Neural progenitor cell (in vitro differentiated cells): ENCODE measurements at regions not wholly inside any gene's neighbourhood (a gene's known extent, or its start where the extent isn't known, plus 50 kb on each side); places are given as distances from the start of the nearest gene placed in this dataset.

Experiments
- DNase-seq: peaks from one replicate; pipeline ENCODE4 v3.0.0-alpha.2; 2016; ENCODE audit warnings: low spot score
- H2AFZ ChIP-seq: fragments of 200-600 bp; sonication (generic); replicated peaks from 2 replicates; pipeline ENCODE4 v1.6.1; 2016; ENCODE audit warnings: antibody characterized with exemption
- H3F3A ChIP-seq: fragments of 200-600 bp; sonication (generic); 2 replicates; pipeline ENCODE4 v1.6.1; 2016; ENCODE audit warnings: antibody characterized with exemption, low read depth
- H3K27ac ChIP-seq: fragments of 200-600 bp; sonication (generic); 2 replicates; pipeline ENCODE4 v1.5.1; 2016; ENCODE audit warnings: mild to moderate bottlenecking
- H3K27me3 ChIP-seq: fragments of 200-600 bp; sonication (generic); 2 replicates; pipeline ENCODE4 v1.6.1; 2016; ENCODE audit warnings: mild to moderate bottlenecking, moderate library complexity
- H3K36me3 ChIP-seq: fragments of 200-600 bp; sonication (generic); 2 replicates; pipeline ENCODE4 v1.5.1; 2016
- H3K4me1 ChIP-seq: fragments of 200-600 bp; sonication (generic); 2 replicates; pipeline ENCODE4 v1.6.1; 2016; ENCODE audit warnings: mixed run types
- H3K4me2 ChIP-seq: fragments of 200-600 bp; sonication (generic); 2 replicates; pipeline ENCODE4 v1.6.1; 2016
- H3K4me3 ChIP-seq: fragments of 200-600 bp; sonication (generic); 2 replicates; pipeline ENCODE4 v1.5.1; 2016
- H3K79me2 ChIP-seq: fragments of 200-600 bp; sonication (generic); 2 replicates; pipeline ENCODE4 v1.6.1; 2016; ENCODE audit warnings: low read depth
- H3K9ac ChIP-seq: fragments of 200-600 bp; sonication (generic); 2 replicates; pipeline ENCODE4 v1.6.1; 2016
- H3K9me3 ChIP-seq: fragments of 200-600 bp; sonication (generic); 2 replicates; pipeline ENCODE4 v1.5.1; 2016; ENCODE audit warnings: low read depth
- H4K20me1 ChIP-seq: fragments of 200-600 bp; sonication (generic); 2 replicates; pipeline ENCODE4 v1.6.1; 2016; ENCODE audit warnings: low read depth
- H3K27ac Mint-ChIP-seq: 3 replicates; pipeline ENCODE4 v1.8.0; 2021; ENCODE audit warnings: mixed read lengths
- H3K27me3 Mint-ChIP-seq: 2 replicates; pipeline ENCODE4 v1.8.0; 2022; ENCODE audit warnings: low read depth, mild to moderate bottlenecking, inconsistent platforms, moderate library complexity, mixed read lengths; ENCODE audit not compliant: insufficient read depth
- H3K36me3 Mint-ChIP-seq: 3 replicates; pipeline ENCODE4 v1.8.0; 2021; ENCODE audit warnings: mixed read lengths
- H3K4me1 Mint-ChIP-seq: 3 replicates; pipeline ENCODE4 v1.8.0; 2021; ENCODE audit warnings: mixed read lengths
- H3K4me3 Mint-ChIP-seq: 3 replicates; pipeline ENCODE4 v1.8.0; 2021; ENCODE audit warnings: mild to moderate bottlenecking, moderate library complexity, mixed read lengths
- H3K9me3 Mint-ChIP-seq: 3 replicates; pipeline ENCODE4 v1.8.0; 2020; ENCODE audit warnings: mixed read lengths
- CTCF ChIP-seq: fragments of 200-600 bp; sonication (generic); IDR thresholded peaks from 2 replicates; pipeline ENCODE4 v1.5.1; 2017; ENCODE audit warnings: antibody characterized with exemption, mild to moderate bottlenecking
- EZH2 ChIP-seq: fragments of 200-600 bp; sonication (generic); IDR thresholded peaks from 2 replicates; pipeline ENCODE4 v1.6.1; 2017; ENCODE audit warnings: antibody characterized with exemption, mild to moderate bottlenecking, moderate library complexity
- EZH2phosphoT487 ChIP-seq: fragments of 200-600 bp; sonication (generic); IDR thresholded peaks from 2 replicates; pipeline ENCODE4 v1.6.1; 2017; ENCODE audit warnings: antibody characterized with exemption

- no peak overlapping the region for H3K9ac ChIP-seq
- H3K4me1 ChIP-seq, result peaks cover 26% of the 10 kb centered on the region
Measured at GRCh38 chr6:91080871-91081270, 494.0 kb upstream of the MAP3K7 start.

GRCh38 chr6:91079969-91080368 lies 493.1 kb upstream of the MAP3K7 start:
- TF ChIP-seq EZH2 (no peak), CTCF (peak; percentile 31)
- peaks cover 26% of the 10 kb centered on the region for H3K4me1 ChIP-seq
- no peak overlapping the region for H3K4me3 Mint-ChIP-seq
- no peak overlapping the region for H3K27ac ChIP-seq
- H3K4me1 Mint-ChIP-seq, result peaks cover 34% of the 10 kb centered on the region
- H2AFZ ChIP-seq, result peak overlapping the region; percentile 52
- DNase-seq, result peak; percentile 31
- no peaks in the 10 kb centered on the region for H4K20me1 ChIP-seq
- no peaks in the 10 kb centered on the region for H3K9me3 Mint-ChIP-seq
- no peak overlapping the region for H3K4me2 ChIP-seq
- no peak overlapping the region for H3K27ac Mint-ChIP-seq
- H3K27me3 ChIP-seq, result no peaks in the 10 kb centered on the region
- no peak overlapping the region for H3K9ac ChIP-seq
- H3K9me3 ChIP-seq, result no peaks in the 10 kb centered on the region
- H3F3A ChIP-seq, result no peaks in the 10 kb centered on the region
- H3K36me3 ChIP-seq, result no peaks in the 10 kb centered on the region
- H3K36me3 Mint-ChIP-seq, result no peaks in the 10 kb centered on the region
- no peaks in the 10 kb centered on the region for H3K79me2 ChIP-seq
- H3K4me3 ChIP-seq, result no peak overlapping the region
- peaks cover 2% of the 10 kb centered on the region for H3K27me3 Mint-ChIP-seq

More at GRCh38 chr6:91080871-91081270, 494.0 kb upstream of the MAP3K7 start:
- no peak overlapping the region for H3K4me3 ChIP-seq
- no peak overlapping the region for H3K4me3 Mint-ChIP-seq
- TF ChIP-seq CTCF (no peak), EZH2phosphoT487 (no peak), EZH2 (no peak)
- H3K27ac ChIP-seq, result no peak overlapping the region
- no peak overlapping the region for H3K27ac Mint-ChIP-seq
- no peaks in the 10 kb centered on the region for H3K79me2 ChIP-seq
- no peak for DNase-seq
- H3K36me3 ChIP-seq, result no peaks in the 10 kb centered on the region
- H2AFZ ChIP-seq, result peak overlapping the region; percentile 81
- H3K4me1 Mint-ChIP-seq, result peaks cover 31% of the 10 kb centered on the region
- H3F3A ChIP-seq, result no peaks in the 10 kb centered on the region
- no peaks in the 10 kb centered on the region for H3K9me3 Mint-ChIP-seq
- H3K9me3 ChIP-seq, result no peaks in the 10 kb centered on the region
- no peaks in the 10 kb centered on the region for H4K20me1 ChIP-seq
- no peaks in the 10 kb centered on the region for H3K36me3 Mint-ChIP-seq
- H3K27me3 ChIP-seq, result no peaks in the 10 kb centered on the region
- H3K27me3 Mint-ChIP-seq, result peaks cover 2% of the 10 kb centered on the region
- H3K4me2 ChIP-seq, result no peak overlapping the region

- TF ChIP-seq EZH2phosphoT487 (no peak), EZH2 (no peak), CTCF (no peak)
- Histone ChIP-seq H3K4me2 (no peak overlapping the region), H4K20me1 (no peaks in the 10 kb centered on the region), H3K27ac (no peak overlapping the region), H3K9me3 (no peaks in the 10 kb centered on the region), H2AFZ (peak overlapping the region; percentile 60), H3K27me3 (no peaks in the 10 kb centered on the region), H3F3A (no peaks in the 10 kb centered on the region), H3K36me3 (no peaks in the 10 kb centered on the region), H3K4me3 (no peak overlapping the region), H3K9ac (no peak overlapping the region), H3K4me1 (no peaks in the 10 kb centered on the region), H3K79me2 (no peaks in the 10 kb centered on the region)
- Mint-ChIP-seq H3K4me3 (no peak overlapping the region), H3K36me3 (no peaks in the 10 kb centered on the region), H3K27ac (no peak overlapping the region), H3K9me3 (no peaks in the 10 kb centered on the region), H3K27me3 (peaks cover 3% of the 10 kb centered on the region), H3K4me1 (peaks cover 3% of the 10 kb centered on the region)
- DNase-seq, result no peak
Measured at GRCh38 chr6:91075244-91075976, 488.5 kb upstream of the MAP3K7 start.
